NCI-H2196 (cell line): ENCODE measurements at regions not wholly inside any gene's neighbourhood (a gene's known extent, or its start where the extent isn't known, plus 50 kb on each side); places are given as distances from the start of the nearest gene placed in this dataset.

Experiments
- DNase-seq: peaks from one replicate; lab custom pipeline; 2025; ENCODE audit not compliant: unreplicated experiment; lab: John Stamatoyannopoulos, UW

DNA sequence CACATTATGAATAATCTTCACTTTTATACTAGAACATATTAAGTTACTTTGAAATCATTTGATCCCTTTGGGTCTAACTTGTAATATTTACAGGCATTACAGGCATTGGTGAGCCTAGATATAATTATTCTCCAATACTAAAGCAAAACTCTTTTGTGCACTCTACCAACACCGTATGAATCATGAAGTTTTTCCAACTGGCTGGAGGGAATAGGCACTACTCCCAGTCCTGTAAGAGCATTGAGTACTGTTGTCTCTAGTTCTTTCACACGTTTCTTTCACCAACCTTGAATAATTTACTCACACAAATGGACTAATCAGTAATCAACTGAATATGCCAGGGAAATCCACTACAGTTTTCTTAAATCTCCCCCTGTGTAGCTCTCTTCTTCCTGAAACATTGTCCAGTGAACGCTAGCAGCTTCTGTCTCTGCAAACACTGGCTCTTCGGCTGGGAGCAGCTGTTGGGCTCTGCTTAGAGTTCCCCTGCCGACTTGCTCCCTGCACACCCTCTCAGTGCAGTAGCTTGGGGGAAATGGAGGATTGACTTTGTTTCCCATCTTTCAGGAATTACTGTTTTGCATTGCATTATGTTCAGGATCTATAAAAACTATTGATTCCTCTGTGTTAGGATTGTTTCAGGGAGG lies 476.7 kb downstream of the RFC3 start:
- DNase-seq = no peak

DNA sequence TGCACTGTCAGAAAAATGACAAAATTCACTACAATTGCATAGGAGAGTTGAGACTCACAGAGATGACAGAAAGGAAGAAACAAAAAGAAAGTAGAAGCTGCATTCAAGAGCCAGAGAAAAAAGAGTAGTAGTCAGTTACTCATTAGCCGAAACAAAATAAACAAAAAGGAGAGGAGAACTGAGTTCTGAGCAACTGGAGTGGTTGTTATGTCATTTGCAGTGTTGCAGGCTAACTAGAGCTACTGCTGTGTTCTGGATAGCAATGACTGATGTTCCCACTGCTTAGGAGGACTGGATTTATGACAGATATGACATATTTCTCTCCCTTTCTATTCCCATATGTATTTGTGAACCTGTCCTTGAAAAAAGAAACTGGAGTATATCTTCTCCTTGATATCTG lies 482.6 kb downstream of the RFC3 start:
- no peak for DNase-seq

DNA sequence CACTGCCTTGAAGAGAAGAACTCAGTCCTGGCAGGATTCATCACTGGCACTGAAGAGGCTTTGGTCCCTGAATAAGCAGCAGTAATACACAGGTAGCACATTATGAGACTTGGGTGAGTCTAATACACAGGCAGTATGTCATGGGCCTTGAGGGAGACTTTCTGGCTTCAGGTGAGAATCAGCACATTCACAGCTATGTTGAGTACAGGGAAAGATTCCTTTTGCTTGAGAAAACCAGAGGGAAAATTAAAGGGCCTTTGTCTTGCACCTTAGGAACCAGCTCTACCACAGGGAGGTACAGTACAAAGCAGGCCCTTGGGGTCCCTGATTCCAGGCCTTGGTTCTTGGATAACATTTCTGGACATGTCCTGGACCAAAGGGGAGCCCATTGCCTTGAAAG lies 484.6 kb downstream of the RFC3 start:
- no peak for DNase-seq

DNA sequence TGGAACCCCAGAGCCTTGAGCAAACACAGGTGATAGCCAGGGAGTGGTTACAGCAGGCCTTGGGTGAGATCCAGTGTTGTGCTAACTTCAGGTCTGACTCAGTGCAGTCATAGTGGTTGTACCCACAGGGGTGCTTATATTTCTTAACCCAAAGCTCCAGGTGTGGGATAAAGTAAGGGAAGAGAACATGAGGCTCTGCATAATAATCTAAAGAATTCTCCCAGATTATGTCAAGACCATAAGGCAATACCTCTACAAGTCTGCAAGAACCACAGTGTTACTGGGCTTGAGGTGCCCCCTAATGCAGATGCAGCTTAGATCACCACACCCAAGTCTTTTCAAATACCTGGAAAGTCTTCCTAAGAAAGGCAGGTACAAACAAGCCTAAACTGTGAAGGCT lies 485.4 kb downstream of the RFC3 start:
- DNase-seq = no peak

DNA sequence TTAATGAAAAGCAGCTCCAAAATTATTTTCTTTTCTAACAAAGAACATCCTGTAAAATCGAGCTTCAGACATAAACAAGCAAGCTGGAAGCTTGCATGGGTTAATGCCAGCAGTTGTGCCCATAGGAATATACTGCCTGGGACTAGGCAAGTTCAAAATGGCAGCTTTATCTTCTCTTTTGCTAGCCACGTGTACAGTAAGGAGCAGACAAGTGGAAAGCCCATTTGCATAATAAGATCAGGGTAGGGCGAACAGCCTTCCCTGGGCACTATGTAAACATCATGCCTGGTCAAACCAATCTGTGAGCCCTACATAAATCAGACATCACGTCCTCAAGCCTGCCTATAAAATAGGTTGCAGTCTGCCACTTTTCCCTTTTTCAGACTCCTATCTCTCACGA lies 489.7 kb downstream of the RFC3 start:
- no peak for DNase-seq

DNA sequence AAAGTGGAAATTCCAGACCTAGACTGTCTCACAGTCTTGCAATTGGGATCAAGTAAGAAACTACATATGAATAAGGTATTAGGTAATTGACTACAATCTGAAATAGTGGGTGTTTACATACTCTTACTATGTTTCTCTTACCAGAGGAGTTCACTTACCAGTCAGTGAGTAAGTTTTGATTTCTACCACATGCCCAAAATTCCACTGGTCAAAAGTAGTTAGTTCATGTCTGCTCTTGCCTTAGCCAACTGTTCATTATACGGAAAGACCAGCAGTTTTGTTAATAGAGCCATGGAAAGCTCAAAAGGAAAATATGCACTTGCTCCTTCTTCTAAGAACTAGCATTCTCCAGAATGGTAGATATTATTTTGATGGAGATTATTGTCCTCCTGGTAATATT lies 490.8 kb downstream of the RFC3 start:
- no peak for DNase-seq

DNA sequence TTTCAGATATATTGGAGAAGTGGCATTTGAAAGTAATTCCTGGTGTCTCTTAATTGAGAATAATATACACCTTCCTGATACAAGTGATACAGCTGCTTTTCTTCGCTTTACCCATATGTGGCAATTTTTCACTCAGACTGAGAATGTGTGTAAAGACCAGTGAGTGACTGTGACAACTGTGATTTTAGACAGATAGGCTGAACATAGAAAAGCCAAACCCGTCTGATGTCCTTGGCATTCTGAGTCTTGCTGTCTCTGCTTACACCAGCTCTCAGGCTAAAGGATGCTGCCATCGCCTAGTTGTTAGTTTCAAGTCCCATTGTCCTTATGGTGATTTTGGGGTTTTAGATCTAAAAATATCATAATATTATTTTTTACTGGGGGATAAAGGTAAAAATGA lies 492.6 kb downstream of the RFC3 start:
- no peak for DNase-seq

DNA sequence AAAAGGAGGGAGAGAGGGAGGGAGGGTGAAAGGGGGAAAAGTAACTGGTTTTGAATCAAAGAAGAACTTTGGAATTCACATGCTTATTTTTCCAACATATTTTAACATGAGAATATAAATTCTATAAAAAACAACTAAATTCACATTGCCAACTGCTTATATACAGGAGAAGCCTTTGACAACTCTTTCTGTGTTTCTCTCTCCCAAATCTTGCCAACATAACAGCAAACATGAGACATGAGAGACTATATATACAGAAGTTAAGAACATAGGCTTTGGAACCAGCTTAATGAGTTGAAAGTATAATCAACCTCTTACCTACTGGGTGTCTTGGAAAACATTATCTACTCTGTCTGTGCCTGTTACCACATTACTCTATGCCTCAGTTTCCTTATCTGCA lies 493.3 kb downstream of the RFC3 start:
- DNase-seq = no peak

DNA sequence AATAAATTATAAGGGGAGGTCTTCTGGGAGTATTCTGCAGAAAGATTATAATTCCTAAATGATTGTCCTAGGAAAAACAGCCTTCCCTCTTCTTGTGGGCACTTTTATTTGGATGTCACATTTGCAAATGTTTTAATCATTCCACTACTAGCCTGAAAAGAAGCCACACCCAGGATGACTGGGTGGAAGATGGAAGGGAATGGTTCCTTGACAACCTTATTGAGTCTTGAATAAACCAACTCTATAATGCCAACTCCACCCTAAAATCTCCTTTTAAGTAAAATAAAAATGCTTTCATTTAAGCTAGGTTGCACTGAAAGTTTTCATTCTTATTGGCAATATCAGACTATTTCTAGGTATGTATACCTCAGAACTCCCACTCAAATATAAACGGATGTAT lies 494.6 kb downstream of the RFC3 start:
- no peak for DNase-seq

DNA sequence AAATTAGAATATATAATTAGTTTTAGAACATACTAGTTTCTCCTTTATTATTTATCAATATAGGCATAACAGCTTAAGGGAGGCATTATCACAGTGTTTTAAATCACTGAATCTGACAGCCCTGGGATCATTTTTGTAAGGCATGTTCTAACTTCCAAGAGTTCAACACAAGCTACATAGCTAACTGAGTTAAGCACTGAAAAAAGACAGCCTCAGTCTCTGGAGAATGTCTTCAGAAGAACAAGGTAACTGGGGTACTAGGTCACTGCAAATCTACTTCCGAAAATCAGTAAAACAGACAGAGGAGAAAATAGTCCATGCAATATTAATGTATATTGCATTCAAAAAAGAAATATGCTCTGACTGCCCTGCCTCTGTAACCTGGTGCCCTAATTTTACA lies 502.1 kb downstream of the RFC3 start:
- DNase-seq = no peak

DNA sequence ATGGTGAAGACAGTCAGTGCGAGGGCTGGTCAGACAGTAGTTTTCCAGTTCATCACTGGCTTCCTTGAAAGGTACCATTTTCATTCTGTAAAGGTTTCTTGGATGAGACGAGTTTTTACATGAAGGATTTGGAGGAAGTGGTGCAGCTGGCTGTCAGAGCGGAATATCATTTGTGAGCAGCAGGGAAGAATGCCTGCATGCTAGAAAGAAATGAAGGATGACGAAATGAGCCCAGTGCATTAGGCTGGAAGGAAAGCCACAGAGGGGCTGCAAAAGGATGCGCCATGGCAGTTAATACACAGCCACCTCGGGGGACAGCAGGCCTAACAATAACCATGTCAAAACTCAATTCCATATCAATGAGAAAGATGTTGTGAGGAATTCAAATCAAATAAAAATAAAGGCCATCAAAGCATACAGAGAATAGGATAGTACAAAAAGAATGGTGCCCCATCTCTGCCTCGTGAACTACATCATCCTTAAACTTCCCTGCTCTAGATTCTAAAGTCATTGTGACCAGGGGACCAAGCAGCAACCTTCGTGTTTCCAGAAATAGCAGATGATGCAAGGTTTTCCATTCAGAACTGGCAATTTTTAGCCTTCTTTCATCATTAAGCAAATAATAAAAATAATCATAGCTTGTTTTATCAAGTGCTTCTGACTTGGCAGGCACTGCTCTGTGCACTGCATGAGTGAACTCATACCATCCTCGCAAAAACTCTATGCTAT lies 504.2 kb downstream of the RFC3 start:
- no peak for DNase-seq

DNA sequence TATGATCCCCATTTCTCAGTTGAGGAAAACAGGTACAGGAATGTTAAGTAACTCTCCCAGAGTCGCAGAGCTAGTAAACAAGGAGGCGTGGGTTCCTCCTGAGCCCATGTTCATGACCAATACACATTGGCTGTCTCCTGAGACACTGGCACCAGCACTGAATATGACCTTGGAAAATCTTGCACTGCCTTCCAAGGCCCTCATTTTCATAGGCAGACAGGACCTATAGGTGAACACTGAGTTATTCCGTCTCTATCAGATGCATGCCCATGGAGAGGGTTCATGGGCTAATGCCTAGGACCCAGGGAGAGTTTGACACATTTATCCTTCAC lies 504.8 kb downstream of the RFC3 start:
- no peak for DNase-seq

DNA sequence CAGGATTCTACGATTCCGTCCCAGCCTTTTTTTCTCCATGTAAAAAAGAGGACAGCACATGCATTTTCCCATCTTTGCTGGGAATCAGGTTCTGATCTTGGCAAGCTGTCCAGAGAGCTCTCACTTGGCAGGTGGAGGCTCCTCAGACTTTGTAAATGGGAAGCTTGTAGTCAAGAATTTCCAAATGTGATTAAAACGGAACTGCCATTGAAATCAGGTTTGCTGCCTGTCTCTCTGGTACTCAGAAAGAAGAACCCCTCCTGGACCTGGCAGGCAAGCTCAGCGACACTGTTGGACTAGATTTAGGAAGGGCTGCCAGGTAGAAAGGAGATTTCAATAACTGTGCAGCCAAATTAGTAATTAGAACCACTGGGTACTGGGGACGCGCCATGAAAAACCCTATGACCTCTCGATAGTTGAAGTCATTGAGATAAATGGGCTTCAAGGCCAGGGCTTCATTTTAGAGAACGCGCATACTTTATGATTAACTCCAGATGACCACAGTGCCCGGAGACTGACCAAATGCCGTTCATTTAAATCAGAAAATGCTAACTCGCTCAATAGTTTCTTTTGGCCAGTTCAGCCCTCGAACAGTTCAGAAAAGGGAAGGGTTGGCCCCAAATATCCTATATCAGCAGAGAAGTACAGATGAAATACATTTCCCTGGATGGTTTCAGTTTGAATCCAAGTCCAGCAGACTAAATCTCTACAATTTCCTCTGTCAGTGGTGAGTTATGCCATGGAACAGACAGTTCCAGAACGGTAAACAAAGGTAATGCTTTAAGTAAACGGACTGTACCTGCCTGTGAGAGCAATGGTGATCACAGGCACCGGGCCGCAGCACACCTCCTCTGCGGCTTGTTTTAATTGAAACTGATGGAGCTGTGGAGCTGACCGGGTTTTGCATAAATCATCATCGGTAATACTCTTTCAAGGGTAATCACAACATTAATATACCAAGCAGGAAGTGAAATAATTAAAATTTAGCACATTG lies 517.4 kb downstream of the RFC3 start:
- DNase-seq = no peak

DNA sequence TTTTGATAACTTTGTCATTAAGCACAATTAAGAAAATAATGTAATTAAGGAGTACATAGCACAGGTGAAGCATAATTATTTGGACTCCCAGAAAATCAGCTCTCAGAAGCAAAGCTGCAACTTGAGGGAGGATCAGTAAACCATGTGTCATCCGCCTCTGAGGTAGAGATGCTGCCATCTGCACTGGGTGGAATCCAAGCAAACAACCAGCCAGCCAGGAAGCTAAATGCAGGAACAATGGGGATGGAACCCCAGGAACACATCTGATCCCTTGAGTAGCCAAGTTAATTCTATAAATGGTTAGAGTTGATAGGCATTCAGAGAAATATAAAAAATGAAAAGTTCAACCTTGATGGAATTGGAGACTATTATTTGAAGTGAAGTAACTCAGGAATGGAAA lies 520.2 kb downstream of the RFC3 start:
- no peak for DNase-seq

DNA sequence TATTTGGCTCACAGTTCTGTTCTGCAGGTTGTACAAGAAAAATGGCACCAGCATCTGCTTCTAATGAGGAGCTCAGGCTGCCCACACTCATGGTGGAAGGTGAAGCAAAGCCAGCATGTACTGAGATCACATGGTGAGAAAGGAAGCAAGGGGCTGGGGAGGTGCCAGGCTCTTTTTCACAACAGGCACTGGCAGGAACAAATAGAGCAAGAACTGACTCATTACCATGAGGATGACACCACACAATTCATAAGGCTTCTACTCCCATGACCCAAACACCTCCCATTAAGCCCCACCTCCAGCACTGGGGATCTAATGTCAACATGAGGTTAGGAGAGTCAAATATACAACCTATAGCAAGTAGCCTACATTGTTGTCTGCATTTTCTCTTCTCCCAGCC lies 522.6 kb downstream of the RFC3 start:
- no peak for DNase-seq

DNA sequence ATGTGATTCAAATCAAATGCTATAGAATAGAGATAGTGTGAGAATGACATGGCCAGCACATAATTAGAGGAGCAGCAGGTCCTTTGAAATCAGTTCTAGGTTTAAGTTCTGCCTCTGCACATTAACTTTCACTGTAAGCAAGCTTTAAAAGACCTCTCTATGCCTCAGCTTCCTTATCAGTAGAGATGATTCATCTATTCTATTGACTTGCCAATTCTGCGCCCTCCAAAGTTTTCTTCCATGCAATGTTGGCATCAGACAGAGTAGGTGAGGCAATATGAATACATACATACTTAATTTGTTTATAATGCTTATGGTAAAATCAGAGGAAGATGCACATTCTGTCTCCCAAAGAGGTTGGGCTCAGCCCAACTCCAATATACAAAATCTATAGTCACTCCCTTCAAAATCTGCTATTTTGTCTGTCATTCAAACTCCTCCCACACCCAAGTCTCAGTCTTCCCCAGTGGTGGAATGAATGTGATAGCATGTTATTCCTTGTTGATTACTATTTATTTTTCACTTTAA lies 525.5 kb downstream of the RFC3 start:
- DNase-seq = no peak

DNA sequence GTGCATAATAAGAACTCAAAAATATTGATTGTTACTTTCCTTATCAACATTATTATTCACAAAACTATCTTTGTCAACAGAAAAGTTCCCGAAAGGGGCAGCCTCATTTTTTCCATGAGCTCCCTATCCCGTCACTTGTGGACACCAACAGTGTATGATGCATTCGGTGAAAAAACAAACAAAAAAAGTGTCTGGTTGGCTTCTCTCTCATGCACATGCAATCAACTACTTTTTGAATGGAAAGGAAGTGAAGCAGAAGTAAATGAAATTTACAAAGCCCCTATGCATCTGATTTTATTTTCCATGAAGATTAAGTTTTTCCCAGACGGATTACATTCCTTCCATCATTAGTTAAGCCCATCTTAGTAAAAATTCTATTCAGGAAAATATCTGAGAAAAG lies 526.9 kb downstream of the RFC3 start:
- no peak for DNase-seq

DNA sequence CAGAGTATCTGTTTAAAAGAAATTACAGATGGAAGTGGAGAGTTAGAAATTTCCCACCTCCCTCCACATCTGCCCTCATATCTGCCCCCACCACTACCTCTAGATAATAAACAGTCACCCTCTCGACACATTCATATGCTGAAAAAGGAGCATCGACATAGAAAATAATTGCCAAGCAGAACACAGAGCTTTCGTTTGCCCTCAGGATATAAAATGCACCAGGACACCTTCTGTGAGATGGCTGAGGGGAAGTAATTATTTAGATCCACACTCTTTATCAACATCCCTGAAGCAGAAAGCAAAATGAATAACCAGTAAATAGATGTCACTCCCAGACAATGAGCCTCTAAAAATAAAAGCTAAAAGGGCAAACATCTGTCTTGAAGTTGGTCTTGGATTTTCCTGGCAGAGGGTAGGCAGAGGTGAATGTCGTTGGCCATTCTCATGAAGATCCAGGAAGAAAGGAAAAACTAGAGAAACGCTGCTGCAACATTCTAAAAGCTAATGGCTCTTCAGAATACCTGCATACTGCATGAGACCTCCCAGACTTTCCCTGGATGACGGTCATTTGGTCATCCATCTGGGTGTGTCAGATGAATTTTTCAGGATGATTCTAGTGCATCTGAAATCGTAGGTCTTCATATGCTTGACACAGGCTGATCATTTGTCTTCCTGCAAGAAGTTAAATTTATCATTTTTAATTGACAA lies 527.5 kb downstream of the RFC3 start:
- DNase-seq = no peak

DNA sequence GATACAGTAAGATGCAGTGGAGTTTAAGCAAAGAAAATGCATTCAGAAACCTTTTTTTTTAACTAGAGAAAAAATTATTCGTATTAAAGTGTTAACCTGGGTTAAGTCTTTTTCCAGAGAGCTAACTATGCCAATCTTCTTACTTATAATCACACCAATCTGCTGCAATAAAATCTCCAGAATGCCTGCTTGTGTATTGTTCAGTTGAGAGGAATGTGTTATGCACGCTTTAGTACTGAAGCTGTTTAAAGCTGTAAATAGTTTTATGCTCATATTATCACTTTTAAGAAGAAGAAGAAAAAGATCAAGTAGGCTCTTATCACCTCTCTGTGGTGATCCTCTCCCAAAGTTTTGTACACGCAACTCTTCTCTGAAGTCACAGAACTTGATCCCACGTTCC lies 528.7 kb downstream of the RFC3 start:
- DNase-seq = no peak

DNA sequence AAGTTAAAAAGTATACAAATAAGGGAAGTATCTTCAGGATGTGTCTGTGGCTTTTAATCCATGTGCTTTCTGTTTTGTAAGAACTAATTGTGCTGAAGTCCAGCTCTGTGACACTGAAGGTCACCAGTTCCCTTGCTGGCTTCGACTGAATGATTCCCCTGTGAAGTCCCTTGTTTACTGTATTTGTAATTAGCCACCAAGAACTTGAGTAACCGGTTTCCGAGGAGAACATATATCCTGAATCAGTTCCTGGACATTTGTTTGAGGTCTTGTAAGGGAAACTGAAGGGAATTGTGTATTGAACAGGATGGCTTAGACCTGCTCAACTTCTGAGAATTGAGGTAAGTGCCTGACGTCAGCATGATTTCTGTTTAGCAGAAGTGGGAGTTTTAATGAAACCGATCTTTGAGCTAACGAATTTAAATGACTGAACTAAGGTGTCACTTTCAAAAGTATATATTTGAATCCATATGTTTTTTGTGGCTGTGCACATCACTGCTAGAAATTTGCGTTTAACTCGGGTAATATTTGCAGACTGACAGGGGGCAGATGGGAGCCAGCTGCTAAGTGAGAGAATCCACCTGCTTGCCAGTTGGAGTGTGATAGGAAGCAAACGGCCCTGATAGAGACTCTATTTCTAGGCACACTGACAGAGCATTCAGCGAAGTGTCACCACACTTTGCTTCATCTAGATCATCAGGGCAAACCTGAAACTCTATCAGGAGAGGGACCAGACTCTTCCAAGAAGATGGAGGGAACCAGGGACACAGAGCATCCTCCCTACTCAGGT lies 530.0 kb downstream of the RFC3 start:
- DNase-seq = no peak
